HG02938 (cell line): ENCODE measurements at regions not wholly inside any gene's neighbourhood (a gene's known extent, or its start where the extent isn't known, plus 50 kb on each side); places are given as distances from the start of the nearest gene placed in this dataset.
A peak's percentile ranks its signal among the peaks of the same experiment; 100 is the strongest.

Experiments
- ATAC-seq: cut with Tn5 transposase; IDR thresholded peaks from one replicate; pipeline ENCODE4 v1.9.1; 2021; ENCODE audit warnings: mild to moderate bottlenecking, moderate library complexity; ENCODE audit not compliant: unreplicated experiment

DNA sequence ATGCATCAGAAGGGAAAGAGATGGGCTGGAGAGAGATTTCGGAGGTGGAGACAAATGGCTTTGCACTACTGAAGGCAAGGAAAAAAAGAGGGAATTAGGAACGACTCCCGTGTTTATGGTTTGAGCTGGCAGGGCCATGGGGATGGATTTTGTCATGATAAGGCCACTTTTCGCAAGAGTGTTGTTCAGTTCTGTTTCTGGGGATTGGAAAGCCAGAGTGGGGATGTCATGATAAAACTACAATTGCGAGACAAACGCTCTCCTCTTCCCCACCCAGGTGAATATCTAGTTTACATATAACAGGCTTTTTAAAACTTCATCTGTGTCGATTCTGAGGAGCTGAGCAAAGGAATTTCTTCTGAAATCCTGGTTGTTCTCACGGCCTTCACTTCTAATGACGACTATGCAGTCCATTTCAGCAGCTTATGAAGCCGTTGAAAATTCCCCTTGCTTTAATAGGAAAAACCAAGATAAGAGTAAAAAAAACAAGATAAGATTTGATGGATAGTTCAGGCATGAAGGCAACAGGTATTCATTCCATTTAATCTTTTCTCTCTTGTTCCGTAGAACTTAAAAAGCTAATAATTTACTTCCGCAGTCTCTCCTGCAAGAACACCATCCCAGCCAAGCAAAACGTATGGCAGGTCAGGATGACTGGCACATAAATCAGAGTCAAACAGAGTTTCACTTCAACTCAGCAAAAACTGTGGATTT lies 245.6 kb upstream of the PITRM1 start:
- no peak for ATAC-seq

- ATAC-seq, result no peak
These were observed 244.5 kb upstream of the PITRM1 start for GRCh38 chr10:3417096-3417495.

DNA sequence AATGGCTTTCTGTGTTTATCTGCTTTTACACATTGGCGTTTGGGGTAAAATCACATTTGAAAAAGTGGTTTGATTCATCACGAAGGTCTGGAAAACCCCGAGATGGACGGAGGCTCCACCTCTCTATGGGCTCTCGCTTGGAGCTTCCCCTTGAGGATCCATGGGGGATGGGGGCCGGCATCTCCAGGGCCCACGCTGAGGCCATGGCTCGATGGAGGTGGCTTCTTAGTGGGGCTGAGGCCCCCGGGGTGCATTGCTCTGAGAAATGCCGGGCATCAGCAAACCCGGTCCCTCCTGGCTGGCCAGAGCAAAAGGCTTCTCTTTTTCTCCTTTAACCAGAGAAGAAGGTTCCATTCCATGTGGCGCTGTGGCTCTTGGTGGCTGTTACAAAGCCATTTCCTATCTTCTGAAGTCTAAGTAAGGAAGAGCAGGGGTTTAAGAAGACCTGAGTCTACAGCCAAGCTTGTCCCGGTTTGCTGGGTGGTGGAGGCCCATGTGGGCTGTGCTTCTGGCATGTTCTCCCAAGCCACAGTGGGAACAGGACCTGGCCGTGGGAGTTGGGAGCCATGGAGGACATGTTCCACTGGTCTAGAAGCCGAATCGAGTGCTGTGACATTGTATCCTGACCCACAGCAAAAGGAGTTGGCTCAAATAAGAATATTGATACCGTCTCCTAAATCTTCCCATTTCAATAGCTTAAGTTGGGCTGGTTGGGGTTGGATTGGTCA lies 243.5 kb upstream of the PITRM1 start:
- no peak for ATAC-seq

GRCh38 chr10:3415038-3415736 lies 242.6 kb upstream of the PITRM1 start:
- no peak for ATAC-seq

GRCh38 chr10:3414667-3415023 lies 242.1 kb upstream of the PITRM1 start:
- ATAC-seq, result no peak

DNA sequence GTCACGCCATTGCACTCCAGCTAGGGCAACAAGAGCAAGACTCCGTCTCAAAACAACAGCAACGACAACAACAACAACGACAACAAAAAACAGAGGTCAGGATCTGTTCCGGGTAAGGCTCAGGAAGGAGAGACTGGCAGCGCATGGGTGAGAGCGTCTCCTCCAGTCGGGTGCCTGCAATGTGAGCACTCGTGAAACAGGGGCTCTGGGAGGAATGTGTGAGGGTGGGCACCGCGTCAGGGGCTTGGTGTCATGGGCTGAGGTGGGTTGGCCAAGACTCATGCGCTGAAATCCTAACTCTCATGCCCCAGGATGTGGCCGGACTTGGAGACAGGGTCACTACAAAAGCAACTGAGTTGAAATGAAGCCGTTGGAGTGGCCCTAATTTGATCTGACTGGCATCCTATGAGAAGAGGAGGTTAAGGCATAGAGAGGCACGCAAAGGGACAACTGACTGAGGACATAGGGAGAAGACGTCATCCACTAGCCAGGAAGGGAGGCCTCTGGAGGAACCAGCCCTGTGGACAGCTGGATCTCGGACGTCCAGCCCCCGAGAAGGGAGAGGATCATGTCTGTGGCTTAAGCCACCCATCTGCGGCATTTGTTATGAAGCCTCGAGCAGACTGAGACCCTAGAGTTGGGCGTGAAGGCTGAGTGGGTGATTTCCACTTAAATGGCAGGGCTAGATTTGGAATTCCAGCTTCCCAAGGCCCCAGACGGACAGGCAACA lies 241.5 kb upstream of the PITRM1 start:
- no peak for ATAC-seq

- ATAC-seq, result no peak
These were observed 240.1 kb upstream of the PITRM1 start for GRCh38 chr10:3412646-3413045.

- no peak for ATAC-seq
These were observed 239.5 kb upstream of the PITRM1 start for GRCh38 chr10:3412071-3412582.

DNA sequence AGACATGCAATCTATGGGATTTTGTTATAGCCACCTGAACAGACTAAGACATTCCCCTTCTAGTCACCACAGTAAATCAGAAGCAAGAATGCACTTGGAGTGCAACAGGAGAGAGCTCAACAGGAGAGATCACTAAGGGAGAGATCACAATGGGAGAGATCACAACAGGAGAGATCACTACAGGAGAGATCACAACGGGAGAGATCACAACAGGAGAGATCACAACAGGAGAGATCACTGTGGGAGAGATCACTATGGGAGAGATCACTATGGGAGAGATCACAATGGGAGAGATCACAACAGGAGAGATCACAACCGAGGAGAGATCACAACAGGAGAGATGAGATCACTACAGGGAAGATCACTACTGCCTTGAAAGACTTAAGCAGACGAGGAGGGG lies 238.5 kb upstream of the PITRM1 start:
- no peak for ATAC-seq

DNA sequence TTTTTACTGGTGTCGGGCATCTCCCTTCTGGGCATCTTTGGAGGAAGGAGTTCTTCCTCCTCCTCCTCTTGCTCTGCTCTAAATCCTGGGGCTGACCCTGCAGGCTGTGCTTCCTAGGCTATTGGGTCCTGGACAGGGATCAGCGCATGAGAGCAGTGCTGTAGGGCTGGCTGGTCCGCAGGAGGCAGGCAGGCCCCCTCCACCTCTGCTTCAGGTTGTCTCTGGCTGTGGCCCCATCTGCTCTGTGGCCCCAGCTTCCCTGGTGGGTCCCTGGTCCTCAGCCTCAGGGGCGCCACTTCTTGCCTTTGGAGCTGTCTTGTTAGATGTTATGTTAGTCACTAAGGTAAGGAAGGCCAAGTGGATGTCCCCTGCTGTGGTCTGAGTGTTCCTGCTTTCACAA lies 237.3 kb upstream of the PITRM1 start:
- ATAC-seq, result no peak

GRCh38 chr10:3408603-3409365 lies 236.2 kb upstream of the PITRM1 start:
- ATAC-seq, result peak; percentile 61

DNA sequence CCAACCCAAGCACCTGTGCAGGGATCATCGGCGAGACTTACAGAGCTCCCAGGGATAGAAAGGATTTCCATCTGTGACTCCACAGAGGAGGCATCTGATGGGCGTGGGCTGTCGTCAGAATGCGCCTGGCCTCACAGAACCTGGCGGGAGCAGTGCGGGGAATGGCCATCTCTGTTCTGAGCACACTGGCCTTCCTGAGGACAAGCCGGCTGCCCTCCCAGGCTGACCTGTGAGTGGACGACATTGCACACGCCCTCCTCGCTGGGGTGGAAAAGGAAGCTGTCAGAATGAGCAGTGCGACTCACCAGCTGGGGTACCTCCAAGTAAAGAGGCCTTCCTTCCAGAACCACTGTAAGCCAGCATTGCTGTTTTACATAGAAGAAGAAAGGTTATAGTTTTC lies 234.6 kb upstream of the PITRM1 start:
- no peak for ATAC-seq

- ATAC-seq, result no peak
These were observed 234.0 kb upstream of the PITRM1 start for GRCh38 chr10:3406556-3406955.

GRCh38 chr10:3404381-3404780 lies 231.8 kb upstream of the PITRM1 start:
- ATAC-seq, result no peak

DNA sequence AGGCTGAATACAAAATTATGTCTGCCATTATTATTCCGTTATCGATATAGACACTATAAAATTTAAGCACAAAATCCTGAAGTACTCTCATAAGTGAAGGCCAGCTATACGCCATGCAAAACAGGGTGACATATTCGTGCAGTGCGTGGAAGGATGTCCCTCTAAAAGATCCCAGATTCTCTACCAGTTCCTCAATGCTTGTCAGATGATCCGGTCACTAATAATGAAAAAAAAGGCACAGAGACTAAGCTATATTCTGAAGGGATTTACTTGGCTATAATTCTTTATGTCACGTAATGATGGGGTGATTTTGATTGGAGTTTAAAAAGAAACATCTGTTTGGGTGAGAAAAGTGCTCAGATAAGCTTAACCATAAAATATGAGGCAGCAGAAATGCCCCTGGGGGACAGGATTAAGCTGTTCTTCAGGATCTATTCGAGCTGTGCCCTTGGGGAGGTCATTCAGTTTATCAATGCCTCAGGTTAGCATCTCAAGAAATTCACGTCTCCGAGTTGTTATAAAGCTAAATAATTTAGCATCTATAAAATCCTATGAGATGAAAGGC lies 229.7 kb upstream of the PITRM1 start:
- ATAC-seq, result no peak

GRCh38 chr10:3401491-3401938 lies 228.9 kb upstream of the PITRM1 start:
- ATAC-seq, result no peak

- no peak for ATAC-seq
These were observed 227.8 kb upstream of the PITRM1 start for GRCh38 chr10:3400348-3400747.

- no peak for ATAC-seq
These were observed 227.2 kb upstream of the PITRM1 start for GRCh38 chr10:3399756-3400155.

DNA sequence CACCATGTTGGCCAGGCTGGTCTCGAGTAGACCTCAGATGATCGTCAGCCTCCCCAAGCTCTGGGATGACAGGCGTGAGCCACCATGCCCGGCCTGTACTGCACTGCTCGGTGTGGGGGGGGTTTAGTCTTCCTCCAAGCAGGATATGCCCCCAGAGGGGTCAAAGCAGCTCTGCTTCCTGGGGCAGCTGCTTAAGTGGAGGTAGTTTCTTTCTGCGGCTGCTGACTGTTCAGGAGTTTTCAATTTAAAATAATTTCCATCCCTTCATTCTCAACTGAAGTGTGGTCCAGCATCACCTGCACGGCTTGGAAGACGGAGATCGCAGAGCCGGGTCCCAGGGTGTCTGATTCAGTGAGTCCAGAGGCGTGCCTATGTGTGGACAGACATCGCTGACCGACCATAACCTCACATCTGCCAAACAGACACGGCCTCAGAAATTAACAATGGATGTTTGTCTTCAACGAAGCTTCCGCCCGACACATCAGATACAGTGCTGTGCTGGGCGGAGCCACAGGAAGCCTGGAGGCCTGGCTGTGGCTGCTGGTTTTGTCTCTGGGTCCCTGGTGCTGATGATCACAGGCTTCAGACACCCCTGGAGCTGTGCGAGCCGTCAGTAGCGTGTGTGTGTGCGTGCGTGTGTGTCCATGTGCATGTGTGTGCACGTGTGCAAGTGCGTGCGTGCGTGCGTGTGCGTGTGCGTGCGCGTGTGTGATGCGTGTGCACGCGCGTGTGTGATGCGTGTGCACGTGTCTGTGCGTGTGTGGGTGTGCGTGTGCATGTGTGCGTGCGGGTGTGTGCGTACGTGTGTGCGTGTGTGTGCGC lies 226.5 kb upstream of the PITRM1 start:
- ATAC-seq, result no peak
